GM12873 (cell line): ENCODE measurements at regions not wholly inside any gene's neighbourhood (a gene's known extent, or its start where the extent isn't known, plus 50 kb on each side); places are given as distances from the start of the nearest gene placed in this dataset.

Experiments used
- CTCF ChIP-seq: IDR thresholded peaks from 2 replicates; pipeline ENCODE4 v1.5.1; 2012; ENCODE audit warnings: low read depth, mild to moderate bottlenecking, moderate library complexity, low read length, control low read depth; ENCODE audit not compliant: insufficient read depth; ENCODE audit errors: missing control alignments

GRCh38 chr6:67870321-67870720 is 764.8 kb upstream of the ADGRB3 start:
- no peak for TF ChIP-seq CTCF

GRCh38 chr6:67863346-67863745 is 771.7 kb upstream of the ADGRB3 start:
- no peak for TF ChIP-seq CTCF

- no peak for TF ChIP-seq CTCF
These were observed 781.0 kb upstream of the ADGRB3 start for GRCh38 chr6:67854098-67854497.

- TF ChIP-seq CTCF = no peak
These were observed 795.3 kb upstream of the ADGRB3 start for GRCh38 chr6:67839818-67840217.

GRCh38 chr6:67825201-67825895 is 809.7 kb upstream of the ADGRB3 start:
- TF ChIP-seq CTCF = no peak

- TF ChIP-seq CTCF = no peak
These were observed 816.8 kb upstream of the ADGRB3 start for GRCh38 chr6:67818322-67818721.

- no peak for TF ChIP-seq CTCF
These were observed 819.5 kb upstream of the ADGRB3 start for GRCh38 chr6:67815623-67816022.

- no peak for TF ChIP-seq CTCF
These were observed 820.8 kb upstream of the ADGRB3 start for GRCh38 chr6:67814262-67814661.
